ENCODE measurements at regions not wholly inside any gene's neighbourhood (a gene's known extent, or its start where the extent isn't known, plus 50 kb on each side); places are given as distances from the start of the nearest gene placed in this dataset.

DNA sequence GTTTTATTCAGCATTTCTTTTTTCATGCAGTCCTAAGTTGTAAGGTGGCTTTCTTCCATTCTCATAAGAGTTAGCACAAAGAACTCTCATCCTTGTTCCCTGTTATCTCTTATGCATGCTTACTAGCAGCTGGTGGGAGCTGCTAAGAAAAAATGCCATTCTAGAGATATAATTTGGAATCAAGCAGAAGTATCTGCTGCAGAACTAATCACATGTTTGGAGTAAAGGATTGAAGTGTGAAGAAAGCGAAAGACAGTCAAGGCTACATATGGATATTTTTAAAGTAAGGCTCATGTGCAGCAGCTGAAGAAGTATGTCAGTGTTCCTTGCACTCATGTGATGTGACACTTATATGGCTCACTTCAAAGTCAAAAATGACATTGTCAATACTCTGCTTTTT, 116.2 kb upstream of the PCED1B start:
- TF ChIP-seq, protein P1, sequence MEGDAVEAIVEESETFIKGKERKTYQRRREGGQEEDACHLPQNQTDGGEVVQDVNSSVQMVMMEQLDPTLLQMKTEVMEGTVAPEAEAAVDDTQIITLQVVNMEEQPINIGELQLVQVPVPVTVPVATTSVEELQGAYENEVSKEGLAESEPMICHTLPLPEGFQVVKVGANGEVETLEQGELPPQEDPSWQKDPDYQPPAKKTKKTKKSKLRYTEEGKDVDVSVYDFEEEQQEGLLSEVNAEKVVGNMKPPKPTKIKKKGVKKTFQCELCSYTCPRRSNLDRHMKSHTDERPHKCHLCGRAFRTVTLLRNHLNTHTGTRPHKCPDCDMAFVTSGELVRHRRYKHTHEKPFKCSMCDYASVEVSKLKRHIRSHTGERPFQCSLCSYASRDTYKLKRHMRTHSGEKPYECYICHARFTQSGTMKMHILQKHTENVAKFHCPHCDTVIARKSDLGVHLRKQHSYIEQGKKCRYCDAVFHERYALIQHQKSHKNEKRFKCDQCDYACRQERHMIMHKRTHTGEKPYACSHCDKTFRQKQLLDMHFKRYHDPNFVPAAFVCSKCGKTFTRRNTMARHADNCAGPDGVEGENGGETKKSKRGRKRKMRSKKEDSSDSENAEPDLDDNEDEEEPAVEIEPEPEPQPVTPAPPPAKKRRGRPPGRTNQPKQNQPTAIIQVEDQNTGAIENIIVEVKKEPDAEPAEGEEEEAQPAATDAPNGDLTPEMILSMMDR (IDR thresholded peaks at IDR 0.05; ENCODE audit: low read depth, low read length): no peak
- TF ChIP-seq POLR2A (IDR thresholded peaks at IDR 0.05; ENCODE audit: extremely low read depth, insufficient read length): no peak

Data from NB4 (cell line).